ENCODE measurements at regions not wholly inside any gene's neighbourhood (a gene's known extent, or its start where the extent isn't known, plus 50 kb on each side); places are given as distances from the start of the nearest gene placed in this dataset.

DNA sequence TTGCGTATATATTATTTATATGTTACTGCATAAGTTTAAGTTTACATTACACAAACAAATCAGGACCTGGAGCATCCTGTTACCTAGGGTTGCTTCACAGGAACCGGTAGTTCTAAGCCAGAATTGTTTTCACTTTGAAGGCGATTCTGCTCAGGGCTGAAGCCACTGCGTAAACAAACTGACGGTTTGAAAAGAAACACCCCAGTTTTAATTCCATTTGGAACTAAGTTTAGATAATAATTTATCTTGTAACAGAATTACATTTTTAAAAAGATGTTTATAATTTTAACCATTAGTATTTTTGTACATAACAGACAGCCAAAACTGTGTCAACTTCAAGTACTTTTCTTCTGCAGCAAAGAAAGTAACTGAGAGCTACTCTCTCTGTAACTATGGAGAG, 282.1 kb upstream of the LYPLAL1 start:
- H3K27me3 Mint-ChIP-seq (ENCODE audit: low read depth), result no peaks in the 10 kb centered on the region
- peaks cover 10% of the 10 kb centered on the region for H3K4me1 Mint-ChIP-seq (ENCODE audit: low read depth)
- TF ChIP-seq, protein P1, sequence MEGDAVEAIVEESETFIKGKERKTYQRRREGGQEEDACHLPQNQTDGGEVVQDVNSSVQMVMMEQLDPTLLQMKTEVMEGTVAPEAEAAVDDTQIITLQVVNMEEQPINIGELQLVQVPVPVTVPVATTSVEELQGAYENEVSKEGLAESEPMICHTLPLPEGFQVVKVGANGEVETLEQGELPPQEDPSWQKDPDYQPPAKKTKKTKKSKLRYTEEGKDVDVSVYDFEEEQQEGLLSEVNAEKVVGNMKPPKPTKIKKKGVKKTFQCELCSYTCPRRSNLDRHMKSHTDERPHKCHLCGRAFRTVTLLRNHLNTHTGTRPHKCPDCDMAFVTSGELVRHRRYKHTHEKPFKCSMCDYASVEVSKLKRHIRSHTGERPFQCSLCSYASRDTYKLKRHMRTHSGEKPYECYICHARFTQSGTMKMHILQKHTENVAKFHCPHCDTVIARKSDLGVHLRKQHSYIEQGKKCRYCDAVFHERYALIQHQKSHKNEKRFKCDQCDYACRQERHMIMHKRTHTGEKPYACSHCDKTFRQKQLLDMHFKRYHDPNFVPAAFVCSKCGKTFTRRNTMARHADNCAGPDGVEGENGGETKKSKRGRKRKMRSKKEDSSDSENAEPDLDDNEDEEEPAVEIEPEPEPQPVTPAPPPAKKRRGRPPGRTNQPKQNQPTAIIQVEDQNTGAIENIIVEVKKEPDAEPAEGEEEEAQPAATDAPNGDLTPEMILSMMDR (IDR thresholded peaks at IDR 0.05), result no peak
- no peaks in the 10 kb centered on the region for H3K36me3 Mint-ChIP-seq (ENCODE audit: low read depth)
- no peaks in the 10 kb centered on the region for H3K9me3 Mint-ChIP-seq (ENCODE audit: low read depth)
- no peak overlapping the region for H3K27ac Mint-ChIP-seq (ENCODE audit: unreplicated experiment)
- no peak for DNase-seq (ENCODE audit: low spot score)
- no peak overlapping the region for H3K4me3 Mint-ChIP-seq (ENCODE audit: unreplicated experiment)

DNA sequence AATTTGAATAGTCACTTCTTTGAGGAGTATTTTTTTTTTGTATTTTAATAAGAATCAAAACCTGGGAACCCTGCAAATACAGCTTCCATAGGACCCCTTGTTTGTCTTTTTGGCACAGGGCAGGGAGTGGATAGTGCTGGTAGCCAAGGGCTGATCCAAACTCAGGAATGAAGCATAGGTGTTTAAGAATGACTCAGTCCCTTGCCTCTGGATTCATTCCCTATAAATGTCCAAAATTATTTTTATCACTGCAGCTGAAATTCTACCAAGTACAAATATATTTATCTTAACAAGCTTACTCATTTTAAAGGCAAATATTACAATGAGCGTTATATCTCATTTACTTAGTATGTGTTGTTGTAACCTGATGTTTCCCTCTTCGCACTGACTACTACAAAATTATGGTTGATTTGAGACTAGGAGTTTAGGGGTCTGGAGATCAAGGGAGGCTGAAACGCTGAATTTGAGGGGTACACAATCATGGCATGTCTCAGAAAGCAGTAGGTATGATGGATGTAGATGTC, 278.6 kb upstream of the LYPLAL1 start:
- Mint-ChIP-seq H3K4me3 (ENCODE audit: unreplicated experiment) (no peak overlapping the region), H3K4me1 (ENCODE audit: low read depth) (peaks cover 16% of the 10 kb centered on the region), H3K9me3 (ENCODE audit: low read depth) (no peaks in the 10 kb centered on the region), H3K27me3 (ENCODE audit: low read depth) (no peaks in the 10 kb centered on the region), H3K27ac (ENCODE audit: unreplicated experiment) (no peak overlapping the region), H3K36me3 (ENCODE audit: low read depth) (no peaks in the 10 kb centered on the region)
- TF ChIP-seq, protein P1 (IDR thresholded peaks at IDR 0.05), result no peak
- DNase-seq (ENCODE audit: low spot score), result no peak

DNA sequence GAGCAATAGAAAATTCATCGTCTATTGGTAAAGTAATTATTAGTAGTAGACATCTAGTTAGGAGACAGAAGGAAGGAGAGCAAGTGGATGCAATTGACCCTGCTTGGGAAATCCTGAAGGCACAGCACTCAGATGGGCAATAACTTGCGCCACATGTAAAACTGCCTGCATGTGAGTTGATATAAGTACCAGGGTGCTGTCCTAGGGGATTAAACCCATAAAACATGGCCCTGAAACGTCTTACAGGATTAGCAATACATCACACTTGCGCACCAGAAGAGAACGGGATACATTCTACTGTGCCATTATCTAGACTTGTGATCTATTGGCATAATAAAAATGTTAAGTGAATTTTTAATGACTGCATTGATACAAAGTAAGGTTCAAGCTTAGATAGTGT, 277.5 kb upstream of the LYPLAL1 start:
- Mint-ChIP-seq H3K4me3 (ENCODE audit: unreplicated experiment) (no peak overlapping the region), H3K9me3 (ENCODE audit: low read depth) (no peaks in the 10 kb centered on the region), H3K27ac (ENCODE audit: unreplicated experiment) (no peak overlapping the region), H3K4me1 (ENCODE audit: low read depth) (peaks cover 16% of the 10 kb centered on the region), H3K27me3 (ENCODE audit: low read depth) (no peaks in the 10 kb centered on the region), H3K36me3 (ENCODE audit: low read depth) (no peaks in the 10 kb centered on the region)
- DNase-seq (ENCODE audit: low spot score), result no peak
- TF ChIP-seq, protein P1 (IDR thresholded peaks at IDR 0.05), result no peak

DNA sequence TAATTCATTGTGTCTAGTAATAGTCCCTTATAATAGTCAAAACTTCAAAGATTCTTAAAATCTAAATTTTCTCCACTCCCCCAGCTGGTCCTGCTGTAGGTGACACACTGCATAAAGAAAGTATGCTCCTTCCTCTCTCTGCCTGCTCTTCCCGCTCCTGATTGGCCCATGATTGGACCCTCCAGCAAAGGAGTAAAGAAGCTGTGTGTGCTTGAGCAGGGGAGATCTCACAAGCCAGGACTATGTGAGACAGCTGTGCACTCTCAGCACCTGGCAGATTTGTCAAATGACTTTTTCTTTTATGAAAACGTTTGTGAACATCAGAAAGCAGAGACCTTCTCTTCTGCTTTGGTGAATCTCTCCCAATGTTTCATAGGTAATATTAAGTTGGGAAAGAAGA, 274.8 kb upstream of the LYPLAL1 start:
- Mint-ChIP-seq H3K27ac (ENCODE audit: unreplicated experiment) (no peak overlapping the region), H3K4me1 (ENCODE audit: low read depth) (peaks cover 16% of the 10 kb centered on the region)
- TF ChIP-seq, protein P1 (IDR thresholded peaks at IDR 0.05), result no peak

DNA sequence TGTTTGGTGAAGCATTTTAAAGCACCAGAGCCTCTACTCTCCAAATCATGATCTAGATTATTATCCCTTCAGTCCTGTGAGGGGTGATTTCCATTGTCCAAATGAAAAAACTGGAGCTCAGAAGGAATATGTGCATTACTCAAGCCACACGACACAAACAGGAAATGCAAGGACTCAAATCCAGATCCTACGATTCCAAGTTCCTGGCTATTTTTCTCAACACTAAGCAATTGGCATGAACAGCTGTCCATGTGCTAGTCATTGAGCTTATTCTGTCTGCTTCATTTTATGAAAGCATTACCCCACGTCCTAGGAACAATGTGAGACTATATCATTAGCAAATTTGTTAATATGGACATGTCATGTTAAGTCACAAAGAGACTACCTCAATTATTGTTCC, 273.1 kb upstream of the LYPLAL1 start:
- no peak overlapping the region for H3K4me3 Mint-ChIP-seq (ENCODE audit: unreplicated experiment)
- TF ChIP-seq, protein P1 (IDR thresholded peaks at IDR 0.05), result no peak
- peaks cover 13% of the 10 kb centered on the region for H3K4me1 Mint-ChIP-seq (ENCODE audit: low read depth)
- H3K27me3 Mint-ChIP-seq (ENCODE audit: low read depth), result no peaks in the 10 kb centered on the region
- no peak for DNase-seq (ENCODE audit: low spot score)
- no peaks in the 10 kb centered on the region for H3K36me3 Mint-ChIP-seq (ENCODE audit: low read depth)
- no peaks in the 10 kb centered on the region for H3K9me3 Mint-ChIP-seq (ENCODE audit: low read depth)
- H3K27ac Mint-ChIP-seq (ENCODE audit: unreplicated experiment), result no peak overlapping the region

More for the DNA sequence above, 274.8 kb upstream of the LYPLAL1 start:
- DNase-seq (ENCODE audit: low spot score), result no peak
- no peaks in the 10 kb centered on the region for H3K9me3 Mint-ChIP-seq (ENCODE audit: low read depth)
- H3K4me3 Mint-ChIP-seq (ENCODE audit: unreplicated experiment), result no peak overlapping the region
- H3K27me3 Mint-ChIP-seq (ENCODE audit: low read depth), result no peaks in the 10 kb centered on the region
- no peaks in the 10 kb centered on the region for H3K36me3 Mint-ChIP-seq (ENCODE audit: low read depth)

All from chondrocyte (in vitro differentiated cells).